ENCODE measurements at regions not wholly inside any gene's neighbourhood (a gene's known extent, or its start where the extent isn't known, plus 50 kb on each side); places are given as distances from the start of the nearest gene placed in this dataset.
"Not testable (repeated sequence)": the region's sequence is repeated elsewhere in the genome, so short reads cannot be mapped to it uniquely, and the experiment has no call there.

DNA sequence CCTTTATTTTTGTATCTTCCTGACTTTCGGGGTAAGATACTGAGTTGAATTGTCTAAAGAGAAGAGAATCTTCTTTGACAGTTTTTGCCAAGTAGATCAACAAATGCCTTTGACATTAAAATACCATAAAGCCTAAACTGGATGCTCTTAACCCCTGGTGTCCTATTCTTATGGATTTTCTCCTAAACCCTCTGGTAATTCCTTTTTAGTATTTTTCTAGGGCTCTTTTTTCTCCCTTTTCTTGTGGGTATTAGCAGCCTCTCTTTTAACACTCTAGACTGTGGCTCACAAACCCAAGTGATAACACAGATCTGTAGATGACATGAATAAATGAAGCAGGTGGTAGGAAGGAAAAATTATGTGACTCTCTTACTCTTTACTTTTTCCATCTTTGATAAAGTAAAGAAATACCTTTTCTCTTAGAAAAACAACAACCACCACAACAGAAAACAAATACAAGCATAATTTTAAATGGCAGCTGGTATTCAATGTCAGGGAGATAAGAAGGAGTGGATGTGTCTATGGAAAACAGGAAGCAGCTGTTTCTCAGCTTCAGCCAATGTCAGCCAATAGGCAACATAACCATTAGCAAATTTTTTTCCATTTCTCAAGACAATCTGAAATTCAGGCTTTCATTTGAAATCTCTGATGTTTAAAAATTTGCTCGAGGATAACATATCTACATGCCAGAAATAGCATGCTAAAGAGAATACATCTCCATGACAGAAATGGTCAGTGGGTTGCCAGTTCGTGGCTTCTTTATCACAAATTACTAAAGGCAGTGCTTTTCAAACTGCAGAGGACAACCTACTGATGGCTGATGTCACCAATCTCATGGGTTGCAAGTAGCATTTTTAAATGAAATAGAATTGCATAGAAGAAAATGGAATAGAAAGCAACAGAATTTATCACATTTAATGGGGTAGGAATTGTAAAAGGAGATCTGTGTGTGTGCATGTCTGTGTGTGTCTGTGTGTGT, 123.1 kb upstream of the KRR1 start:
- no peak for DNase-seq

DNA sequence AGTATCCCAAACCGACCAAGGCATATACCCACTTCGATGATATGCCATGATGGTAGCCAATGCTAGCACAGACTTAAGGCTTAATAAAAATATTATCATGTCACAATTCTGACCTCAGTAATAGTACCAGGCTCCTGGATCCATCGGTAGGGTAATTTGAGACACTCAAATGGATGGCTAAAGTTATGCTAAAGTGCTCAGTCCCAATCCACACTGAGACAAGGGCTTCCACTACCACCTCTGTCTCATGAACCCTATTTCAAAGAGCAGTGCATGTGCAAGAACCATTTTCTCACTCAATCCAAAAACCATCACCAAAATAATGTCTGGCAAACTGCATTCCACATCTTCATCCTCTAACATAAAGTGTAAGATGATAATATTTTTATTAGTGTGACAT, 122.4 kb upstream of the KRR1 start:
- DNase-seq: no peak

DNA sequence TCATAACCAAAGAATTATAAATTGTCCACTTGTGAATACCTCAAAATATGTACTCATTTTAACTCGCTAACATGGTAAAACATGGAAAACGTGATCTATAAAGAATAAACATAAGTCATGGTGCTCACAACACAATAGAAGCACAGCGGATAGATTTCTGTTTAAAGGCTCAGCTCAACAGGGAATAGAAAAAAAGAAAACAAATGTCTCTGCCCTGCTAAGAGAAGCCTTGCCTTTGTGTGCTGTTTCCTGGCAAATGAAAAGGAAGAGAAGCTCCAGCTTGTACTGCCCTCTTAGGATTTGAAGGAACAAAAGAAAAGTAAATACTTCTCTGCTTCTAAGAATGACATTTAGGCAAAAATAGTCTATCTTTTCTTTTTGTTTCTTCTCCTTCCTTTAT, 121.0 kb upstream of the KRR1 start:
- DNase-seq: no peak

DNA sequence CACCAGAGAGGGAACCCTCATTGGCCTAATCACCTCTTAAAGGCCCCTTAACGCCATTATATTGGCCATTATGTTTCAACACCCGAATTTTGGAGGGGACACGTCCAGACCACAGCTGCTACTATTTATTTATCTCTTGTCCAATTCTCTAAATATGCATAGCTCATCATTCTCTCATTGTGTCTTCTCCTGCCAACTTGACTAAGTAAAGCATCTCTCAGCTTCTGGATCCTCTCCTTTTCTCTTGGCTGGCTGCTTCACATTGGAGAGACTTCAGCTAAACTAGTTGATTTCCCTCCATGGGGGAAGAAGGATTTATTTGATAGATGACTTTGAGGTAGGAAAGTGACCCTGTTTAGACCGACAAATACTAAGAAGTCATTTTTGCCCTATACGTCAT, 120.4 kb upstream of the KRR1 start:
- no peak for DNase-seq

DNA sequence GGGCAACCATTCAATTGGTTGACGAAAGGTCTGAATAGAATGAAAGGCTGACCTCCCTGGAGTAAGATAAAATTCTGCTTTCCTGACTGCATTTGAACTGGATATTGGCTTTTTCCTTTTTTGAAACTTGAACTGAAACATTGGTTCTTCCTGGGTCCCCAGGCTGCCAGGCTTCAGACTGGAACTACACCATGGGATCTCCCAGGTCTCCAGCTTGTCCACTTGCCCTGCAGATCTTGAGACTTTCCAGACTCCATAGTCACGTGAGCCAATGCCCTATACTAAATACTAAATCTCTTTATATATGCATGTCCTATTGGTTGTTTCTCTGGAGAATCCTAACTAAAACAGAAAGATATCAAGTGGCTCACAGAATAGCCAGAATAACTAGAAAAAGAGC, 118.7 kb upstream of the KRR1 start:
- DNase-seq: no peak

DNA sequence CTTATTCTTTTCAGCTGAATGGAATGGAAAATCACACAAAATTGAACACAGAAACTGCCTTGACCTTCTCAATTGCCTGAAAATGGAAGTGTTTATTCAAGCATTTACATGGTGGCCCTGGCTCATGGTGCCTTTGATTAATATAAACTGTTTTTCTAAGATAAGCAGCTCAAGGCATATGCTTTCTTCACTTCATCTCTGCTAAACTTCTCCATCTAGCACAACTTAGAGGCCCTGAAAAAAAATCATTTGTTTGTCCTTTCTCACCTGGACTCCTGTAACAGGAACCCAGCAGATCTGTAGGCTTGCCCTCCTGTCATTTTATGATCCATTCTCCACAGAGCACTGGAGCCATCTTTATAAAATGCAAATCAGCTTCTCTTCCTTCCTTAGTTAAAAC, 117.5 kb upstream of the KRR1 start:
- no peak for DNase-seq

DNA sequence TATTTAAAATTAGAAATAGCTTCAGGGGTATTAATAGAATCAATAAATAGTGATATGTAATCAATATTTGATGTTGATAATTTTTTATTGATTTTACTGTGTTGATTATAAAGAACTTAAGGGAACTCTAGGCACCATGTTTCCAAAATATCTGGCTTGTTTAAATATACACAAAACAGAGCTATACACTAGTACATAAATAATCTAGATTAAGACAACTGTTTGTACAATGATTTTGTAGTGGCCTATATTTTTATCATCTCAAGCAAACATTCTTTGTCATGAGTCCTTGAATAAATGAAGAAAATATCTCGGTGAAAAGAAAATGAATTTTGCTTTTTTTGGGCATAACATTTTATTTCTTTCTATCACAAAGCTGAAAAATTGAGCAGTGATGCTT, 117.1 kb upstream of the KRR1 start:
- no peak for DNase-seq

DNA sequence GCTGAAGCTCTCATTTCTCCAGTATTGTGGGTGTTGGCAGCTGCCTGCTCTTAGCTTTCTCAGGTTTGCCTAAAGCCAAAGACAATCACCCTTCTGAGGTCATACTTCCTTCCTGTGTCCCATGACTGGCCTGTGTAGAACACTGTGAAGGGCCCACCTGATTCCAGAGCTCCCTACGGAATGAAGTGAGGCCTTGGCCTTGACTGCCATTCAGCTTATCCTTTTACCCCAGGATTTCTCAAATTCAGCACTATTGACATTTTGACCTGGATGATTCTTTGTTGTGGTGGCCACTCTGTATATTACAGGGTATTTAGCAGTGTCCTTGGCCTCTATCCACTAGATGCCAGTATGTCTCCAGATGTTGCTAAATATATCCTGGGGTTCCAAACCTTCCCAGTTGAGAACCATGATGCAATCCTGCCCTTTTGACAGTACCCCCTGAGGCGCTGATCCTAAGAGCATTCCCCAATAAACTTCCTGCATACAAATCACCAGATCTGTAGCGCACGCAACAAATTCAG, 112.3 kb upstream of the KRR1 start:
- DNase-seq: no peak

DNA sequence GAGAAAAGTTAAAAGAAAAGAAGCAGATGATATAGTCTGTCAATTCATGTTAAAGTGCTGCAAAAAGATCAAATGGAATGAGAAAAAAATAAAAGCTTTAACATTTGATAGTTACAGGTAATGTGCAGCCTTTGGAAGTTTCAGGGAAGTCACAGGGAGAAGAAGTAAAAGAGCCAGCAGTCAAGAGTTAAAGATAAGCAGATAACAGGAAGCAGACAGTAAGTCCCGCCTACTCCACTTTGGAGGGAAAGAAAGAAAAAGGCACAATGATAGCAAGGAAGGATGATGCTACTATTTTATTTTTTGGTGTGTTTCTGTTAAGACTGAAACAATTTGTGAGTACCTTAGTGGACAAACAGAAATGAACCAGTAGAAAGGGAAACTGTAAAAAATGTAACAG, 111.1 kb upstream of the KRR1 start:
- DNase-seq: no peak

DNA sequence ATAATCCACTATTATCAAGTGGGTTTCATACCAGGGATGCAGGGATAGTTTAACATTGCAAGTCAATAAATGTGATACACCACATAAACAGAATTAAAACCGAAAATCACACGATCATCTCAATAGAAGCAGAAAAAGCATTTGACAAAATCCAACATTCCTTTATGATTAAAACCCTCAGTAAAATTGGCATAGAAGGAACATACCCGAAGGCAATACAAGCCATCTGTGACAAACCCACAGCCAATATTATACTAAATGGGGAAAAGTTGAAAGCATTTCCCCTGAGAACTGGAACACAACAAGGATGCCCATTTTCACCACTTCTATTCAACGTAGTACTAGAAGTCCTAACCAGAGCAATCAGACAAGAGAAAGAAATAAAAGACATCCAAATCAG, 103.0 kb upstream of the KRR1 start:
- DNase-seq: not testable (repeated sequence)

DNA sequence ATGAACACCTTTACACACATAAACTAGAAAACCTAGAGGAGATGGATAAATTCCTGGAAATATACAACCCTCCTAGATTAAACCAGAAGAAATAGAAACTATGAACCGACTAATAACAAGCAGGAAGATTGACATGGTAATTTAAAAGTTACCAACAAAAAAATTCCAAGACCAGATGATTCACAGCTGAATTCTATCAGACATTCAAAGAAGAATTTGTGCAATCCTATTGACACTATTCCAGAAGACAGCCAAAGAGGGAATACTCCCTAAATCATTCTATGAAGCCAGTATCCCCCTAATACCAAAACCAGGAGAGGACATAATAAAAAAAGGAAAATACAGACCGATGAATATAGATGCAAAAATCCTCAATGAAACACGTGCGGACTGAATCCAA, 102.6 kb upstream of the KRR1 start:
- no peak for DNase-seq

DNA sequence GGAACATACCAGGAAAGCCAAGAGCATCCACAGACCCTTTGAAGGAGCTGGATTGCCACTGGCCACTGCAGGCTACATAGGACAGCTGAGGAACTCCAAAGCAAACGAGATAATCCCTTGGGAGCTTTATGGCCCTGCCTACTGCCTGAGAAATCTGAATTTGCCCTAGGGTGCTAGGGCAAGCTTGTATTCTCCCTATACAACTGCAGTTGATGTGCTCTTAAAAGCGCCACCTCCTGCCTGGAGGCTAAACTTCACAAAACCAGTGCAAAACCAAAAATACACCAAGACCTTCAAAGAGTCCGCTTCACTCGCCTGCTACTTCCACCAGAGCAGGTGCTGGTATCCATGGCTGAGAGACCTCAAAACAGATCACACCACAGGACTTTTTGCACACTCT, 99.6 kb upstream of the KRR1 start:
- DNase-seq: no peak

DNA sequence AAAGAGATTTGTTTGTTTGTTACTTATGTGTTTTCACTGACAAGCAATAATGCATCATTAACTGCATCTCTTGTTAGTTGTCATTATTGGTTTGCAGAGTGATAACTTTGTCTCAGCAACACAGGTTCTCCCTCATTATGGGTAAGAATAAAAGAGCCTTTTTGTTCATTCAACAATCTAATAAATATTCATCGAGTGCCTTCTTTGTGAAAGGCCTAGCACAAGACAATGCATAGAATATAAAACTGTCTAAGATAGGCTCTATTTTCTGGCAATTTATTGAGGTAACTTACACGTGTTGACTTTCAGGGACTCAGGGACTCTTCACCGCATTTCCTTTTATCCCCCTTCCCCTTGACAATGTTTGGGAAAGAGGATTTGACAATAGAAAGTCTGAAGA, 95.5 kb upstream of the KRR1 start:
- no peak for DNase-seq

DNA sequence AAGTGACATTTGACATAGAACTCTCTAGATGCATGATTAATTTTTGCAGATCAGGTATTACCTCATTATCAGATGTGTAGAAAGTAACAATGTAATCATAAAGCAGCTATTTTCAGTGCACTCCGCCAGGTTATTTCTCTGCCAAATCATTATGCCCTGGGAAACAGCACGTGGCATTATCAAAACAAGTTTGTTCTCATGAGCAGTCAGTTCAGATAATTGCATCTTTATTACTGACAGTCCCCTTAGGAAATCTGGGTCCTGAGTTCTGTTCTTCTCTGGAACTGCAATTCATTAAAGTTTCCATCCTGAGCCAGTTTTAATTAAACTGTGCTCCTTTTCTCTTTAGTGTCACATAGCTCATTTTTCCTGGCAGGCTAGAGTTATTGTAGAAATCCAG, 94.7 kb upstream of the KRR1 start:
- peak; percentile 7 for DNase-seq

DNA sequence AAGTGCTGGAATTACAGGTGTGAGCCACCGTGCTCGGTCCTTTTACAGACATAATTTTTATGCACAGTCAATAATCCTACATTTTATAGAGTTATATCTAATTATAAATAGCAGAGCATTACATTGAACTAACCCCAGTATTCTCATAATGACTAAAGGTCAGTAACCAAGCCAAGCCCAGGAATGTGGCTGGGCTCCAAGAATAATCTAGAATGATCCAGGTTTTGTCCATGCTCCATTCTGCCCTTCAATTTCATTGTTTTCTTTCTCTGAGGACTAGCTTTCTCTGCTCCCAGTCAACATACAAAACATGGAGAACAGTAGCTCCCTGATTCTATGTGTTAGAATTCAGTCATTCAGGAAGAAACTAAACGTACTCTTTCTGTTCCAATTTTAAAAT, 92.1 kb upstream of the KRR1 start:
- no peak for DNase-seq

DNA sequence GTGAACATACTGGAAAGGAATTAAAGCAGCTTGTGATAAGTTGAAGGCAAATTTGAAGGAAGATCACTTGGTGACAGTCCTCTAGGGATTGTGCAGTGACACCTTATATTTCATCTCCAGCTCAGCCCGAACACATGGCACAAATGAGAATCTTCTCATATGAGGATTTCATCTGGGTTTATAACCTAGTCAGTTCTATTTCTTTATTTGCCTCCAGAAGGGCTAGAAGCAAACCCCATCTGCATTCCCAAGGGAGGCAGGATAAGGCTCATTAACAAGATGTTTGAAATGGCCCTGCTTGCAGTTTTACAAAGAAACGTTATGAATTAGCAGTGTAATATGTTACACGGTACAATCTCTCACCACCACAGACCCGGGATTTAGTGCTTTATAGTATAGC, 90.7 kb upstream of the KRR1 start:
- DNase-seq: no peak

DNA sequence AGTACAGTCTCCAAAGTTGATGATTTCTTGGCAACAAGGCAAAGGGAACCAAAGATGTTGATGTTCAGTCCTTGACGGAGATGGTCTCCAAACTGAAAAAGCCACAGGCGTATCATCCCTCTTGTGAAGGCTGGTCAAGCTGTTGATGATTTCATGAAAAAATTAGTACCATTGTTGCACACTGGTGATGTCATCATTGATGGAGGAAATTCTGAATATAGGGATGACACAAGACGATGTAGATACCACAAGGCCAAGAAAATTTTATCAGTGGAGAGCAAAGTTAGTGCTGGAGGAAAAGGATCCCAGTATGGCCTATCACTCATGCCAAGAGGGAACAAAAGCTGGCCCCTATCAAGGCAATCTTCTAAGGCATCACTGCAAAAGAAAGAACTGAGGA, 88.7 kb upstream of the KRR1 start:
- no peak for DNase-seq

DNA sequence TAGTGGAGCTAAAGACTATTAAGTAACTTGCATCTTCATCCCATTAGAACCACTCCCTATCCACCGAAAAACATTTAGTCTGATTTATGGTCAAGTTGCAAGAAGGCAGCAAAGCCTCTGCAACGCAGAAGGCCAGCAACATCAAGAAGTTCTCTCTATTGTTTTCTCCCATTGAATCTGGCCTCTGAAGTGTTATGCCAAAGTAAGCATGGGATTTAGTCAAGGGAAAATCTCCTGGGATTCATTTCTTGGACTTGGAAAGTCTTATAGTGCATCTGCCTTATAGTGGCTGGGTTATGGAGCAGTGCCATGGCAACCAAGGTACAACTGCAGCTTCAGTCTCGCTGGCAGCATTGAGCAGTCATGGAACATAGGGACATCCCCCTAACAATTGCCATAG, 87.7 kb upstream of the KRR1 start:
- no peak for DNase-seq

DNA sequence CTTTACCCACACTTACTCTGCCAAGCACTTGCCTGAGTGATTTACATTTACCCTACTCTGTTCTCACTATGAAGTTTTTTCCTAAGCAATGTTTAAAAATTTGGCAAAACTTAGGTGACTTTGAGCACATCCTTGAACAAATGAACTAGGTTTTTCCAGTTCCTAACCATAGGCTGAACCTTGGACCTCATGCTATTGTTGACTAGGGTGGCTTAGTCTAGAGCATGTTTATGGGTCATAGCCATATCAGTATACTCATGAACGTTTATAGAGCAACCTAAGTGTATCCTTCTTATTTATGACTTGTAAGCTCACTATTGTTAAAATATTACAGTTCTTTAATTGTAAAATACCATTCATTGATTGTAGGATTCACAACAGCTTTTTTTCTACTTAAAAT, 85.0 kb upstream of the KRR1 start:
- no peak for DNase-seq

DNA sequence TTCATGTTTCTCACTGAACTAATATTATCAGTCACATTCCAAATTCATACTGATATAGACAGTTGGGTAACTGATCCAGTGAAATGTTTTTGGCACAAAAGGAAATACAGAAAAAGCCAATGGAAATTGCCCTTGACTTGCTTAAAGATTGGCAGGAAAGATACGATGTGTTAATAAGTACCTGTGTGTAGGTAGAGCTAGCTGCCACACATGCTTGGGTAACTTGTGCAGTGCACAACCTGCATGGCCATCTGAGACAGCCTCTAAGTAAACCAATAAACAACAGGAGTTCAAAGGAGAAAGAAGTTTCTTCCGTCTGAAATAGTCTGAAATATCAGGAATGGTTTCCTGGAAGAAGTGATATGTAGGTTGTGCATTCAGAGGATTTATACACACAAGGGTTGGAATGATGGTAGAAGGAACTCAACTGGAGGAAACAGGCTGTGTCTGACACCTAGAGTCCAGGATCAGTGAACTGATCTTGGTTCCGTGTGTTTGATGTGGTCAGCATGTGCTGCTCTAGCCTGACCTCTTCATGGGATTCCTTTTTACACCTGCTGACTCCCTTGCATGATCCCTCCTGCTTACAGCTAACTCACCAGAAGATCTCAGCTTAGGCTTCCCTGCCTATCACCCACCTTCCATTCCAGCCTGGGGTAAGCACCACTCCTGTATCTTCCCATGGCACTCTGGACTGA, 81.4 kb upstream of the KRR1 start:
- no peak for DNase-seq

DNA sequence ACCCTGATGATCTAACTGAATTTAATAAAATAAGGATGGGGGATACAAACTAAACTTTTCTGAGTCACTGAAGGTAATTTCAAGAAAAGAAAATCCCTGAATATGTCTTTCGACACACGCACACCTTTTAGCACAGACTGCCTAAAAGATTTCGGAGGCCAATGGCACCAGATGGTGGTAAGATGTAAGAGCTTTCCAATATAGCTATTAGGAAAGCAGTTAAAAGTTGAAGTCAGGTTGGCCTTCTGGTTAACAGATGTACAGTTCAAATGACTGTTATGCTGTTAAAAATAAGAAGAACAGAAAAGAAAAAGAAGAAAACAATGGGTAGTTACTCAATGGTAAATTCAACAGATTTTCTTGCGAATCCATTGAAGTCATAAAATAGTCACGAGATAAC, 80.7 kb upstream of the KRR1 start:
- no peak for DNase-seq

DNA sequence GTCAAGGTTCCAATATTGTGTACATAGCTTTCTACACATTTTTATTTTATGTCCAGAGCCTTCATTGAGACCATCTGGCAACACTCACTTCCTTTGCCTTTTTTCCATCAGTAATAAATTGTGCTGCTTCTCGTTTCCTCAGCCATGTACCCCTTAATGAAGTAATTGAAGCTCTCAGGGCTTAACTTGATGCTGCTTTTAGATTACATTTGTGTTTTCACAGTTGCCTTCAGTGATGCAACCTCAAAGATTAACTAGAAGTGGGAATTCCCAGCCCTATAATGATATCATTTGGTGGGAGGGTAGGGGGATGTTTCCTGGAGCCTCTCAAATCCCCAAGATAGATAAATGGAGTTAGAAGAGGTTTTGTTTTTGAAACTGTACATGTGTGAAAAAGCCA, 80.2 kb upstream of the KRR1 start:
- DNase-seq: no peak

DNA sequence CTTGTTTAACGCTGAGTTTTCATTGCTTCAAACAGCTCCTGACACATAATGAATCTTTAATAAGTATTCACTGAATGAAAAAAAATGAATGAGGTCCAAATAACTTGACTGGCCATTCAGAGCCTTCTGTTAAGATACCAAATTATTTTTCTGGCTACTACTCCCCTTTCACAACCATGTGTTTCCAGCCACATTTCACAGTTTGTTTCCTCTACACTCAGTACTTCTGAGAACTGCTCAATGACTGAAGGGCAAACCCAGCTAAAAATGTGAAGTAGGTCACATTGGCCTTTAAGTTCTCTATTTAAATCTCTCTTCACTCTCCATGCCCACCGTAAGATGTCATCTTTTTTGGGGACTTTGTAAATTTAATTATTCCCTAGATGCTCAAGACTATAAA, 78.4 kb upstream of the KRR1 start:
- no peak for DNase-seq

DNA sequence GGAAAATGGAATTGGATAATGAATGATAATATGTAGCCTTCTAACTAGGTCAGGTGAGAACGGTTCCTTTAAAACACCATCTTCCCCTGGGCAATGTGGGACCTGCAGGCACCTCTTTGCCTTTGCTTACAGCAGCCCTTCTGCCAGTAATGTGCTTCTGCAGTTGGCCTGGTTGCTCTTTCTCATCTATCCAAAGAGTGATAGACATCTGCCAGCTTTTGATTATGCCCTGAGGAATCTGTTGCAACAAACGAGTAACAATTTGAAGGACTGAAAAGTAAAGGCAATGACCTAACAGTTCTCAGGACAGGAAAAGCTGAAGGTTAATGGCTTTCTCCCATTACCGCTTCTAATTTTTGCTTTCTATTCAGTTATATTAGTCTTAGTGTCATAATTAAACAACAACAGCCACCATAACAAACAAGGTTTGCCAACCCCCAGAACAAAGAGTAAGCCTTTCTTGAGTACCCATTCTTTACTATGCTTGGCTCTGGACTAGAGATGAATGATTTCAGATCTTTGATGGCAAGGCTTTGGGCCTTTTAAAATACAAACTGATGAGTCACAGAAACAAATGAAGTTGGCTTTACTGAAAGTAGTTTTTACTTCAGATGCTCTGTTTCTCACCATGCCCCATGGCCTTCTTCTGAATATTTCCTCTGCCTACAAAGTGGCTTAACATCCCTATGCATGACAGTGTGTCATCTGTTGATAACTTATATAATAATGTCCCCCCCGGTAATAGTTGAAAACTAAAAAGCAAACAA, 76.1 kb upstream of the KRR1 start:
- DNase-seq: no peak
